GM12873 (cell line): ENCODE measurements at regions not wholly inside any gene's neighbourhood (a gene's known extent, or its start where the extent isn't known, plus 50 kb on each side); places are given as distances from the start of the nearest gene placed in this dataset.

Experiments
- CTCF ChIP-seq: IDR thresholded peaks from 2 replicates; pipeline ENCODE4 v1.5.1; 2012; ENCODE audit warnings: low read depth, mild to moderate bottlenecking, moderate library complexity, low read length, control low read depth; ENCODE audit not compliant: insufficient read depth; ENCODE audit errors: missing control alignments

DNA sequence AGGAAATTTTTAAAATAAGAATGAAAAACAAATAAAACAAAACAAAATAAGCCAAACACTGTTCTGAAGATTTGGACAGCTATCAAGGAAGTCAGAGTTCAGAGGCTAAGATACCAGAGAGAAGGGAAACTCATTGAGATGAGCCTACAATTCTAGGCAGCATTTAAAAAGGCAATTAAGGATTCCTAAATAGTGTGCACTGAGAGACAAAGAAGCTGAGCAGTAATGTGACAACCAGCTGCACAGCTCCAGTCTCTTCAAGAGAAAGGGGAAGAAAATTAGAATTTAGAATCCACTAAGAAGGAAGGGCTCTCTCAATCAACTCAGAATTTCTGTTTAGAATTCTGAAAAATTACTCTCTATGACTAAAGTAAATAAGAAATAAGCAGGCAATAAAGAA lies 246.7 kb upstream of the COX7C start:
- no peak for TF ChIP-seq CTCF

DNA sequence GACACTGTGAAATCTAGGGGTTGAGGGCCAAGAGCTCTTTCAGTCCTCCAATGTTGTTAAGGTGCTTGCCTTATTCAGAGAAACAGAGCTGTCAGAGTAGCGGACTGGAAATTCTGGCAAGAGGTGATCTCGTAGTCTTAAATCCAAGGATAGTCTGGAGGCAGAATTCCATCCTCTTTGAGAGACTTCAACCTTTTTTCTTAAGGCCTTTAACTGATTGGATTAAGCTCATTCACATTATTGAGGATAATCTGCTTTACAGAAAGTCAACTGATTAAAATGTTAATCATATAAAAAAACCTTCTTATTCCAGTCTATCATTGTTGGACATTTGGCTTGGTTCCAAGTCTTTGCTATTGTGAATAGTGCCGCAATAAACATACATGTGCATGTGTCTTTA lies 243.1 kb upstream of the COX7C start:
- no peak for TF ChIP-seq CTCF

GRCh38 chr5:86376214-86376613 lies 241.5 kb upstream of the COX7C start:
- no peak for TF ChIP-seq CTCF

GRCh38 chr5:86403190-86403589 lies 214.6 kb upstream of the COX7C start:
- TF ChIP-seq CTCF = no peak

GRCh38 chr5:86404256-86404655 lies 213.5 kb upstream of the COX7C start:
- no peak for TF ChIP-seq CTCF

DNA sequence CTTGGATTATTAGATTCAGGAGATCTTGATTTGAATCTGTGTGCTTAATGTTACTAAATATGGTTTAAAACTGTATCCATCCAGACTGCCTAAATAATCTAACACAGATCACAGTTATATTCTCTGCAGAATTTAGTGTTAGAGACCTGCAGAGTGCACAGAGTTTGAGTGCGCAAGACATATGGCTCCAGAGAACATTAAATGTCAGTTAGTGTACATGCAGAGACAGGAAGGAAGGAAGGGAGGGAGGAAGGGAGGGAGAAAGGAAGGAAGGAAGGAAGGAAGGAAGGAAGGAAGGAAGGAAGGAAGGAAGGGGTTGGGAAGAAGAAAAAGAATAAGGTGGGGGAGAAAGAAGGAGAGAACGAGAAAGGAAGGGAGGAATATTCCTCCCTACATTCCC lies 210.0 kb upstream of the COX7C start:
- TF ChIP-seq CTCF = no peak

- no peak for TF ChIP-seq CTCF
Measured at GRCh38 chr5:86411596-86411995, 206.1 kb upstream of the COX7C start.

- no peak for TF ChIP-seq CTCF
Measured at GRCh38 chr5:86427158-86427557, 190.6 kb upstream of the COX7C start.
